CD4-positive, alpha-beta T cell treated with Interleukin-21 for 1 hour (primary cell): ENCODE measurements at regions not wholly inside any gene's neighbourhood (a gene's known extent, or its start where the extent isn't known, plus 50 kb on each side); places are given as distances from the start of the nearest gene placed in this dataset.

Experiments used
- DNase-seq: peaks from one replicate; pipeline ENCODE4 v3.0.0-alpha.2; 2020

DNA sequence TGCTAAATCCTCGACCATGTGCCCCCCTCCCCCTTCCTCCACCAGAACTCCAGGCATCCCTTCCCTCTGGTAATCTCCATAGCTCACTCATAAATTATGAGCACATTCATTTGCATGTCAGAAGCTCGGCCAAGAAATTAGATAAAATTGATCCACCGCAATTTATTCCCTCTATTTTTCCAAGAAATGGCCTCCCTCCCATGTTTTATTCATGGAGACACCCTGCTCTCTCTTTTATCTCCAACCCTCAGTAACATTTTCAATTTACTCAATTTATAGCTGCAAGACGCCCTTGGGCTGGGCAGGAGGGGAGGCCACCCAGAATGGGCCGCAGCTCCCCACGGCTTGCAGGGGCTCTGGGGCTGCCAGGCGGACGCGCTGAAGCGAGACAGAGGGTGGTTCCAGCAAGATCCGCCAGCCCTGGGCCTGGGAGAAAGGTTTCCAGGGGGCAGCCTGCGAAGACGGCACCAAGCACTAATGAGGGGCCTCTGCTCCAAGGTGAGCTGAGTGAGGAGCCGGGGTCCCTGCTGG, 54.7 kb upstream of the ZNF423 start:
- DNase-seq: no peak

DNA sequence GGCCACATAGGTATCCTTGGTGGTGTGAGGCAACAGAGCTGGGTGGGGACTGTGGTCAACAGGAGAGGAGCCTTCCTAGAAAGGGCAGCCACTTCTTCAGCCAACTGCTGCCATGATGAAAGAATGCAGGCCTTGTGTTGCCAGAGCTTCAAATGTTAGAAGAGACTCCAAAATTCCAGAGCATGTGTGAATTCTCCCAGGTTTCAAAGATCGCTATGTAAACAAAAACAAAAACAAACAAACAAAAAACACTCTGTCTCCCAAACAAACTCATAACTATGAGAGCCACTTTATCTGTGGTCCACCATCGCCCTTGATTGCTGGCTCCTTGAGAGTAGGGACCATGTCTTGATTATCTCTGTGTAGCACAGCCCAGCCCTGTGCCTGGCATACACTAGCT, 55.5 kb upstream of the ZNF423 start:
- DNase-seq: no peak

DNA sequence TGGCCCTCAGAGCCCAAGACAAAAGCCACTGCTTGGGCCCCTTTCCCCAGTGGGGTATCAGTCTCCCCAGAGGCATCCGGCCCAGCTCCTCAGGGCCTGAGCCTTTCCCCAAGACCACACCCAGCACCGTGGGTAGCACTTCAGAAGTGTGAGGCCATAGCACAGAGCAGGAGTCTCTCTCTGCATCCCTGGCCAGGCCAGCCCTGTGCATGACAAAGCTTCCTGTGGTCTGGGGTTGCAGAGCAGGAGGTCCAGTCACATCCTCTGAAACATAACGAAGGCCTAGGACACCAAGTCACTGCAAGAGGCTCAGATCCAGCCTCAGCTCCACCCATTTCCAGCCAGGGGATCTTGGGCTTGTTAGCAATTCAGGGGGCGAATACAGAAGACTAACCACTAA, 56.8 kb upstream of the ZNF423 start:
- DNase-seq: no peak

DNA sequence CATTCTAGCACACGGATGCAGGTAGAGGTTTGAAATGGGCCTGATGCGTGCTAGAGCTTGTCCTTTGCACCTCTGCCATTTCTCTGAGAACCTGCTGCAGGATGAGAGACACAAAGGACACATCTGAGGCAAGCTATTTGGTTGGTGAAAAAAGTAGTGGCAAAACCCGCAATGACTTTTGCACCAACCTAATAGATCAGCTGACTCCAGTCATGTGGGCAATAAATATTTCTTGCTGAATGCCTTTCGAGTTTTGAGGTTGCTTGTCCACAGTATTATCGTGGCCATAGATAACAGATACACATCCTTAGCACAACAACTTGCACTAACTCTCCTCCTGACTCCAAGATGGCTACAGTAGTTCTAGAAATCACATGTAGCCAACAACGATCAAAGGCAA, 57.8 kb upstream of the ZNF423 start:
- DNase-seq: no peak

DNA sequence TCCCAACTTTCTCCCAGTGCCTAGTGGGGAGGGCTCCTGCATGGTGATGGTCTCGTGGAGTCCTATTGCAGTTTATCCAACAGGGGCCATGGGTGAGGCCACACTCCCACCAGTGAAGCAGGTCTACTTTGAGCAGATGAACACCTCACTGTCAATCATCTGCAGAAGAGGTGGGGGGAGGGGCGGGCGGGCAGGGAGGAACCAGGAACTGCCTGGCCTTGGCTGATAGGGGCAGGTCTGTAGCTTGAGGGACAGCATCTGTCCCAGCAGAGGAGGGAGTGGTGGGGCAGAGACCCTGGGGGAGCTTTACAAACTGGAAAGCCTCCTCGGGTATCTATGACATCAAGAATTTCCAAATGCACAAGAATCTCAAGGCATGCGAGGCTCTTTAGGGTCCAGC, 58.7 kb upstream of the ZNF423 start:
- DNase-seq: no peak

DNA sequence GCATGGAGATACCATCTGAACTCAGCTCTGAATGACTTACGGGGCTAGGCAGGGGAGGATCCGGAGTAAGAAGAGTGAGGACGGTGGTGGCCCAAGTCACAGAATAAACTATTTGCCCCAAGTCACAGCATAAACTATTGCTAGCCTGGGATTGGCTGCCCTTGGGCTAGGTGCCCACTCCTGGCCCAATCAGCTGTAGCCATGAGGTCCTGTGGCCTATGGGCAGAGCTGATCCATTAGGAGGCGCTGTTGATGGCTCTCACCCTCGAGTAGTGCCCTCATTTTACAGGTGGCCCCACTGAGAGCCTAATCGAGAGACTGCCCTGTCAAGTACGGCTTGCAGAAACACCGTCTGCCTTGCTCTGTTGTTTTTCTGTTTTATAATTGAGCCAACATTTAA, 62.3 kb upstream of the ZNF423 start:
- no peak for DNase-seq

DNA sequence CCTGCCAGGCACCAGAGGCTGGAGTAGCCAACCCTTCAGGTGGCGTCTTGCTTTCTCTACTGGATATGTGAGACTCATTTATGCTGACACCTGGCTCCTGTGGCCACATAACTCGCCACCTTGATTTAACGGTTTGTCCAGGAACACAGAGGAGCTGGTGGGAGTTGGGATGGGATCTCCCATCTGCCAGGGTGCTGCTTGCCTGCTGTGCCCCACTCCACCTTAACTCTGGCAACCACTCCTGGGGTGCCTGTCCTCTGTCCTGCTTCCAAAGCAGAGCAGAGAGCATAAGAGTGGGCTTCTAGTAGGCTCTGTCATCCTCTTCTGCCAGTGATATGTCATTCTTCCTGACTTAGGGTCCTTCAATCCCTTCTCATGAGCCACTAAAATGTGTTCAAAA, 63.4 kb upstream of the ZNF423 start:
- no peak for DNase-seq

DNA sequence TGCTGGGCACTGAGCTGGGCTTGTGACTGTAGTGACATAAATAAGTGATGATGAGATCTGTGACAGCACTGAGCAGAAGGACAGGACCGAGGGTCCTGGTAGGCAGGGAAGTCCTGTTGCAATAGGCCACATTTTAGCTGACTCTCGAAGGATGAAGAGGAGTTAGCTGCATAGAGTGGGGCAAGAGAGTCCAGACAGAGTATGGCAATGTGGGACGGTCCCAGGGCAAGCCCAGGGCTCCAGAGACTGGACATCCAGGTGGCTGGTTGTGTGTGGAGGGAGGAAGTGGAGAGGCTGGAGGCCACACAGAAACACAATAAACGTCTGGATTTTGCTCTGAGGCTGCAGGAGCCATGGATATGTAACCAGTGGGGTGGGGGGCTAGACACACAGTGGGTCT, 64.5 kb upstream of the ZNF423 start:
- no peak for DNase-seq

DNA sequence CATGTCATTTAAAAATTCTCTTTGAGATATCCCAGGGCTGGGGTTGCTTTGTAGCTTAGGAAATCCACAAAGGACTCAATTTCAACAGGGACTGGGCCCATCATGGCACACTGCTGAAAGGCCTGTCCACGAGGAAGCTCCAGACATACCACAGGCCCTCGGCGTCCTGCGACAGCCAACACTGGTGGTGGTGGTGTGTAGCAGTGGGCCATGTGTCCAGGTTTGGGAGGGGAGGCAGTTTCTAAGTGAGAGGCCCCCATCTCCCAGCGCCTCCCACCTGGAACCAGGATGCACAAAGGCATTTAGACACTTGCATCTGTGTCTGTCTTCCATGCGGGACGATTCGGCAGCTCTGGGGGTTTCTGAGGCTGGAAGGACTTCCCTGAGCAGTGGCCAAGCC, 65.2 kb upstream of the ZNF423 start:
- no peak for DNase-seq

DNA sequence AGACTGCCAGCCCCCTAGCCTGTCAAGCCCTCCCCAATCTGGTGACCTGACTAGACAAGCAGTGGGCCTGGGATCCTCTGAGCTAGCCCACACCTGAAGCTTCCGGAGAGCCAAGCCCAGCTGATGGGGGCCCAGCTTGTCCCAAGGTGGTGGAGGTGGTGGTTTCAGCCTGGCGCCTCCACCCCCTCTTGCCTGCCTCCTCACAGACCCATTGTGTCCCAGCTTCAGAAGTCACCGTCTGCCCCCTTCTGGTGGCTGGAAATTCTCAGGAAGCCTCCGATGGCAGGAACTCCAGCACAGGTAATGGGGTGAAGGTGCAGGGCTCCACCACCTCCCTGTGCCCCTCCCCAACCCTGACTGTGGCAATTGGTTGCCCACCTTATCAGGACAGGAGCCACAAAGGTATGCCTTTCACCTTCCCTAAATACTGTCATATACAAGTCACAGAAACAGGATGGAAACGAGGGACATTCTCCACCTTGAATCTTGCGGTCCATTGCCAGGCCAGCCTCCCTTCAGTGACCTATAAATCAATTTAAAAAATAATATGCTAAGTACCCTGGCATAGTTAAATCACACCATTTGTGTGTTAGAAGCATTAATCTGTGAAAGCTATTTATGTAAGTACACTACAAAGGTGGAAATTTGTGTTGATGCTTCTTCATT, 66.0 kb upstream of the ZNF423 start:
- peak; percentile 17 for DNase-seq

DNA sequence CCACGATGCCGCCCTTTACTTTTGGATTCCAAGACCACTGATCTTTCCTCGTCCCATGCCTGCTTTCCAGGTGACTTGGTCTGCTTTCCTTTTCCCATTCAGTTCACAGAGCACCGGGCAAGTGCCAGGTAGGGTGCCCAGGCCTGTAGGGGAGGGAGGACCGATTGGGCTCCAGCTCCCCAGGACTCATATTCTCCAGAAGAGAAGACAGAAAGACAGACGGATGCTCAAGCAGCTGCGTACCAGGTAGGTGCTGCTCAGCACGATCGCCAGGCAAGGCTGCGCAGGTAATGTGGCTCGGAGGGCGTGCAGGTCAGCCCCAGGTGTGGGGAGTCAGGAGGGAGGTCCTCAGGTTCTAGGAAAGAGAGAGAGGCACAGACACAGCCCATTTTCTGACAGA, 67.5 kb upstream of the ZNF423 start:
- DNase-seq: no peak

DNA sequence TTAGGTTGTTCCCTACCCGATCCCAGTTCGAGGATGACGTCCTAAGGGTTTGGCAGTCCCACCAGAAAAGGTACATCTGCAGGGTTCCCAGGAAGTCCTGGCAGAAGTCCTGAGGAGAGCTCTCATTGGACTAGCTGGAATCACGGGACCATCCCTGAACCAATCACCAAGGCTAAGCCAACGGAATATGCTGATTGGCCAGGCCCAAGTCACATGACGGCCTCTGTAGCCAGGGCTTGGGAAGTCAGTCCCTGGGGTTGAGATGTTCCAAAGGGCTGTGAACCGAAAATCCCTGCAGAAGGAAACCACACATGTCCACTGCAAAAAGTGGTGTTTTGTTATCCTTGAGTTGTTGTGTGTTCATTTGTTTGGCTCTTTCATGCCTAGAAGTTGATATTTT, 68.2 kb upstream of the ZNF423 start:
- no peak for DNase-seq

DNA sequence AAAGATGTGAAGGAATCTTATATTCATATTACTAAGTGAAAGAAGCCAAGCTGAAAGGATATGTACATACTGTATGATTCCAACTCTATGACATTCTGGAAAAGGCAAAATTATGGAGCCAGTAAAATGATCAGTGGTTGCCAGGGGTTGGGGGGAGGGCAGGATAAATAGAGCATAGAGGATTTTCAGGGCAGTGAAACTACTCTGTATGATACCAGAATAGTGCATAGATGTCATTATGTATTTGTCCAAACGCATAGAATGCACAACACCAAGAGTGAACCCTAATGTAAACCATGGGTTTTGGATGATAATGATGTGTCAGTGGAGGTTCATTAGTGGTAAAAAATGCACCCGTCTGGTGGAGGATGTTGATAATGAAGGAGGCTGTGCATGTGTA, 71.0 kb upstream of the ZNF423 start:
- no peak for DNase-seq

DNA sequence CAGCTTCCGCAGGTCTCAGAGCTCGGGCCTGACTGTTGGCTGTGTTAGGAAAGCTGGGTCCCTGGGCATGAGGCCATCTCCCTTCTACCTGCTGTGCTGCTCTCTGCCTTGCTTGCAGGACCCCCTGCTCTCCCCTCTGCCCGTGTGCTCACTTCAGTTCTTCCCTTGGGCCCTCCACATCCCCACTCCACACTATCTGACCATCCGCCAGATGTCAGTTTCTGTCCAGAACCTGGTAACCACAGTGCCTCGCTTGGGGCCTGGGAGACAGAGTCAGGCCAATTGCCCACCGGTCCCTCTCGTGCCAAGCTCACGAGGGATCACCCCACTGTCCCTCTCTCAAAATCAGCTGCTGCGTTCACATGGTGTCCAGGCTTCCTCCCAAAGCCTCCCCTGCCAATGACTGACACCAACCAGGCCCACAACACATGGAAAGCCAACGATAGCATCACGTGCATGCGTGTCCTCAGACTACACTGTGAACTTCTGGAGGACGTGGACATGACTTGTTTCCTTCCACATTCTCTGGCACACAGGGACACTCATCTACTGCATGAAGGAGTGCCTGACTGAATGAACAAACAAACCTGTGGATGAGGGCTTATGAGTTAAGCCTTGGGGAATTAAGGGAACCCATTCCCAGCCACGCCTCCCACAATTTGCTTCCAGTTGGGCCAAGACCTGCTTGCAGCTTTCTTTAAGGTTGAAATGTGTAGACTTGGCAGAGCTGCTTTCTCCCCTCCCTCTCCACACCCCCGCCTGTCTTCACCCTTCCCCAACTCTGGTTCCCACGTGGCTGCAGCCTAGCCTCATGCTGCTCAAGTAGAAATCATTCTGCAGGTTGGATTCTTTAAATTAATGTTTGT, 72.5 kb upstream of the ZNF423 start:
- DNase-seq: no peak

DNA sequence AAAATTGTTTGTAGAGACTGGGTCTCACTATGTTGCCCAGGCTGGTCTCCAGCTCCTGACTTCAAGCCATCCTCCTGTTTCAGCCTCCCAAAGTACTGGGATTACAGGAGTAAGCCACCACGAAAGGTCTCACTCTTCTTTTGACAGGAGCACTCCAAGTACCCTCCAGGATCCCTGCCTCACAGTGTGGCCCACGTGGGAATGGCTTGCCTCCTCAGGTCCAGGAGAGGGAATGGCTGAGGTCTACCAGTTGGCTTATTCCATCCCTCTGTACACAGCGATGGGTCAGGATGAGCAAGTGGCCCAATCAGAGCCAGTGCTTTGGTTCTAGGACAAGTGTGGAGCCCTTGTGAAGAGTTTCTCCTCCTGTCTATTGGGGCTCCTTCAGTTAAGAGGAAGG, 73.7 kb upstream of the ZNF423 start:
- no peak for DNase-seq

DNA sequence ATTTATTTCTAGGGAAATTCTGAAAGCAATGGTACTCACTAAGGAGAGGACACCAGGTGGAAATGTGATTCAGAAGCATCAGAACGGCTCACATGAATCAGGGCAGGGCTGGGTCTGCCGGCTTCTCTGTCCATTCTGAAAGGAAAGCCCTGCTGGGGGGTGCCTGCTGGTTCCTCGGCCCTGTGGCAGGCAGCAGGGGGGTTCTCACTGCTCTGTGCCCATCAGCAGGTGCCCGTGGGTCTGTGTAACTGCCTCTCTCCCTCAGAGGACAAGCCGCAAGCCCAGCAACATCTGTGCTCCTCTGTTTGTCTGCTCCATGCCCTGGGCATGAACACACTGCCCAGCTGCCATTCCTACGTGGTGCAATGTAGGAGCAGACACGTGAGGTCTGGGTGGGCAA, 74.9 kb upstream of the ZNF423 start:
- DNase-seq: no peak

DNA sequence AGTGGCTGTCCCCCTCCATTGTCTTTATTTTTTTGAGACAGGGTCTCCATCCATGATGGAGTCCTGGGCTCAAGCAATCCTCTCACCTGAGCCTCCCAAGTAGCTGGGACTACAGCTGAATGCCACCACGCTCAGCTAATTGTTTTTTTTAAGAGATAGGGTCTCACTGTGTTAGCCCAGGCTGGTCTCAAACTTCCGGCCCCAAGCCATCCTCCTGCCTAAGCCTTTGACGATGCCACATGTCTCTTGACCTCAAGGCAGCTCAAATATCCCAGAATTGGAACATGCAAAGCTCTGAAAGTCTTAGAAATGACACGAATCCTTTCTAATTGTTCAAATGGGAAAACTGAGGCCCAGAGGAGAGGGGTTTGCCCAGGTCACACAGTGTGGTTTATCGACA, 75.4 kb upstream of the ZNF423 start:
- DNase-seq: no peak

DNA sequence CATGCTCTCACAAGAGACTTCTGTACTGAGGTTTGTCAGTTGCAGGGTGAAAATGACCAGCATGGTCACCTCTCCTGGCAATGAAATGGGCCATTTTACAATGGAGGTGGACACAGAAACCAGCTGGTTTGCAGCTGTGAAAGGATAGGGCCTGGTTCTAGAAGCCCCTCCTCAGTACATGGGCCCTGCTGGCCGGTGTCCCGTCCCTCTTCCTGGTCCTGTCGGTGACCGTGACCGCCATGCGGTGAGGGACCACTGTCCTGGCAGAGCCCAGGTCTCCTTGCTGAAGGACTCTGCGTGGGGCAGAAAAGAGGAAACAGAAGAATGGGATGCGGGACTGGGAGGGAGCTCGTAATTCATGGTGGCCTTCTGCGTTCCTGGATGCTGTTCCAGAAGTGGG, 76.0 kb upstream of the ZNF423 start:
- DNase-seq: no peak

DNA sequence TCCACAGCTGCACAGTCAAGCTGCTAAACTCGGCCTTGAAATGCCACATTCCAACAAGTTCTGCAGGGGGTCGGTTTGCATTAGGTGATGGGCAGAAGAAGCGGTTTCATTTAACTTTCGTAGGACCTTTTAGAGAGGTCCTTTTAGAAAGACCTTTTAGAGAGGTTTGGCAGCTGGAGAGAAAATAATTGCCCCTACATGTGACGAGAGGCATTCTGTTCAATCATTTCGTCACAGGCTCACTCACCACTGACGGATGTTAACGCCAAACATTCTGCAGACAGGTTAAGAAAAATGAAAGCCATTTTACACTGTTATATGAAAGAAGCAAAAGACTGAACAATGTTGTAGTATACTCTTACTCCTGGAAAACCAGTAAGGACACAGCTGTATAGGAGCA, 76.5 kb upstream of the ZNF423 start:
- DNase-seq: no peak

DNA sequence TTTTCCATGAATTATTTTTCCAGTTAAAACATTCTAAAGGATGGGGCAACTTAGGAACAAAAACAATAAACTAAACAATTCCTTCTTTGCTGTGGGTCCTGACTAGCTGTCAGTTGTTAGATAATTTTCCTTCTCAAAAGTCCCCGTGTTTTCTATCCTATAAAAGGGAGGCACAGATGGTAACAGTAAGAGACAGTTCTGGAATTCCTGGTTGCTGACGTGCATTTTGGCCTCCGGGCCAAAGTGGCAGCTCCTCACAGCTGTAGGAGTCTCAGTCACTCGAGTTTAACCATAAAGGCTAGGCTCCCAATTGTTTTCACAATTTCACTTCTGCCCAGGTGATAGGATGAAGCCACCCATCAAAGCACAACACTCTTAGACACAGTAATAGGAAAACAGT, 77.0 kb upstream of the ZNF423 start:
- DNase-seq: no peak

DNA sequence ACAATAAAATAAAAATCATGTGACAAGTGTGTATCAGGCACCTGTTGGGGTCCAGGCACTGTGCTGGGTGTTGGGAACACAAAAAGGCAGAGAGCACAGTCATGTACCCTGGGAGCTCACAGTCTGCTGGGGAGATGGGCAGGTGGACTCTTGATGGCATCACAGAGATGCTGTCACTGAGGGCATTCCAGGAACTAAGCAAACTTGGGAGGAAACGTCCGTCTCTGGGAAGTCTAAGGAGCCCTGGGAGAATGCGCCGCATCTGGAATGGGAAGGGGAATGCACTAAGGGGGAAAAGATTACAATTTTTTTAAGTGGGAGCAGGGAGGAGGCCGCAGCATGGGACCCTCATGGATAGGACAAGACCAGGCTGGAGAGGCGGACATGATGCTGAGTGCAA, 80.9 kb upstream of the ZNF423 start:
- no peak for DNase-seq

DNA sequence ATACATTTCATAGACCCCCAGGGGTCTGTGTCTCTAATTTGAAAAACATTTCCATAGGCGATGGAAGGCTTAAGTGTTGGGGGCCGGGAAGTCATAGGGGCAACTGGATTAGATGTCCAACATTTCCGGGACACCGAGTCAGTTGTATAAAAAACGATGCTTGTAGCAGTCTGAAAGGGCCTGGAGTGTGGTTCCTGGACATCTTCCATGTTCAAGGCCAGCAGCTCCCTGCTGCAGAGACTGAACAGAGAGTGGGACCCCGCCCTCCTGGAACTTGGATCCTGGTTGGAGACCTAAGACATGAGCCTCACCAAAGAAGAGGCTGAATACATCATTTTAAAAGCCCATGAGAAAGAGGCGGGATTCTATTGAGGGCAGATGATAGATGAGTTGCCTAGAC, 82.0 kb upstream of the ZNF423 start:
- DNase-seq: no peak

DNA sequence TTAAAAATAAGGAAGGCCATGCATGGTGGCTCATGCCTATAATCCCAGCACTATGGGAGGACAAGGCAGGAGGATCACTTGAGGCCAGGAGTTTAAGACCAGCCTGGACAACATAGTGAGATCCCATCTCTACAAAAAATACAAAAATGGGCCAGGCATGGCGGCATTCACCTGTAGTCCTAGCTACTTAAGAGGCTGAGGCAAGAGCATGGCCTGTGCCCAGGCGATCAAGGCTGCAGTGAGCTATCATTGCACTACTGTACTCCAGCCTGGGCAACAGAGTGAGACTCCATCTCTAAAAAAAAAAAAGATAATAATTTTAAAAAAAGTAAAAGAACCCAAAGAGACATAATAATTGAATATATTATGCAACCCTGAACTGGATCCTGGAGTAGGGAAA, 83.6 kb upstream of the ZNF423 start:
- DNase-seq: no peak

DNA sequence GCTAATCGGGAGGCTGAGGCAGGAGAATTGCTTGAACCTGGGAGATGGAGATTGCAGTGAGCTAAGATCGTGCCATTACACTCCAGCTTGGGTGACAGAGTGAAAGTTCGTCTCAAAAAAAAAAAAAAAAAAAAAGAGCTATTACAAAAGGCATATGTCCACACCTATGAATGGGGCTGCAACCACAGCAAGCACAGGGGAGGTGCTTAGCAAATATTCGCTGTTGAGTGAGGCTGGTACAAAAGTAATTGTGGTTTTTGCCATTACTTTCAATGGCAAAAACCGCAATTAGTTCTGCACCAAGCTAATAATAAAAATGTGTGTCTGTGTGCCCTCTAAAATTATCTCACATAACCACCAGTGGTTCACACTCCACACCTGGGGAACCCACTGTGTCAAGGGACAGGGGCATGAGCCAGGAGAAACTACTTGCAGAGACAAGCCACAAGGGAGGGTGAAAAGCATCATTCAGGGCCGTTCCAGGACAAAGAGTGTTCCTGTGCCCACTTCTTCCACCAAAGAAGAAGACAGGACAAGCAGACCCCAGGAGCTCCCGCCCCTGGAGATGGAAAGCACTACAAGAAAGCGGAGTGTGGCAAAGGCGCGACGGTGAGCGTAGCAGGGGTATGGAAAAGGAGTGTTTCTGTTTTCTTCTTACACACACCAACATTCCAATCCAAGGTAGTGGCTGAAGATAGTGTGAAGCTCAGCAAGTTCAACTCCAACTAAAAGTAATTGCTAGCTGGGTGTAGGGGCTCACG, 84.4 kb upstream of the CNEP1R1 start:
- no peak for DNase-seq
